ENCODE measurements at regions not wholly inside any gene's neighbourhood (a gene's known extent, or its start where the extent isn't known, plus 50 kb on each side); places are given as distances from the start of the nearest gene placed in this dataset.

- no peaks in the 10 kb centered on the region for H3K36me3 ChIP-seq (ENCODE audit: low read depth)
- no peak for TF ChIP-seq CTCF (IDR thresholded peaks at IDR 0.05; ENCODE audit: poor library complexity, severe bottlenecking)
- H3K4me1 ChIP-seq (ENCODE audit: insufficient read depth, poor library complexity, severe bottlenecking), result peaks cover 12% of the 10 kb centered on the region
- ATAC-seq (ENCODE audit: low read depth), result no peak
- no peak overlapping the region for H3K27ac ChIP-seq (ENCODE audit: poor library complexity, severe bottlenecking)
- no peak for DNase-seq (ENCODE audit: low spot score)
- no peaks in the 10 kb centered on the region for H3K27me3 ChIP-seq (ENCODE audit: insufficient read depth, poor library complexity, severe bottlenecking)
- no peak overlapping the region for H3K4me3 ChIP-seq (ENCODE audit: severe bottlenecking)
- no peaks in the 10 kb centered on the region for H3K9me3 ChIP-seq (ENCODE audit: severe bottlenecking)
Measured at GRCh38 chr9:90009447-90009846, 404.6 kb downstream of the GADD45G start.

GRCh38 chr9:90010793-90011192 lies 406.0 kb downstream of the GADD45G start:
- TF ChIP-seq CTCF (IDR thresholded peaks at IDR 0.05; ENCODE audit: poor library complexity, severe bottlenecking), result no peak
- ATAC-seq (ENCODE audit: low read depth) (no peak), DNase-seq (ENCODE audit: low spot score) (no peak)
- no peaks in the 10 kb centered on the region for H3K36me3 ChIP-seq (ENCODE audit: low read depth)
- H3K27me3 ChIP-seq (ENCODE audit: insufficient read depth, poor library complexity, severe bottlenecking), result no peaks in the 10 kb centered on the region
- no peaks in the 10 kb centered on the region for H3K9me3 ChIP-seq (ENCODE audit: severe bottlenecking)
- peaks cover 21% of the 10 kb centered on the region for H3K4me1 ChIP-seq (ENCODE audit: insufficient read depth, poor library complexity, severe bottlenecking)
- no peak overlapping the region for H3K4me3 ChIP-seq (ENCODE audit: severe bottlenecking)
- H3K27ac ChIP-seq (ENCODE audit: poor library complexity, severe bottlenecking), result no peak overlapping the region

GRCh38 chr9:90012949-90013348 lies 408.1 kb downstream of the GADD45G start:
- H3K4me3 ChIP-seq (ENCODE audit: severe bottlenecking), result no peak overlapping the region
- peaks cover 14% of the 10 kb centered on the region for H3K4me1 ChIP-seq (ENCODE audit: insufficient read depth, poor library complexity, severe bottlenecking)
- ATAC-seq (ENCODE audit: low read depth) (no peak), DNase-seq (ENCODE audit: low spot score) (no peak)
- H3K27me3 ChIP-seq (ENCODE audit: insufficient read depth, poor library complexity, severe bottlenecking), result no peaks in the 10 kb centered on the region
- no peaks in the 10 kb centered on the region for H3K36me3 ChIP-seq (ENCODE audit: low read depth)
- no peak overlapping the region for H3K27ac ChIP-seq (ENCODE audit: poor library complexity, severe bottlenecking)
- no peaks in the 10 kb centered on the region for H3K9me3 ChIP-seq (ENCODE audit: severe bottlenecking)
- no peak for TF ChIP-seq CTCF (IDR thresholded peaks at IDR 0.05; ENCODE audit: poor library complexity, severe bottlenecking)

- Histone ChIP-seq H3K36me3 (ENCODE audit: low read depth) (no peaks in the 10 kb centered on the region), H3K4me1 (ENCODE audit: insufficient read depth, poor library complexity, severe bottlenecking) (peaks cover 13% of the 10 kb centered on the region), H3K27me3 (ENCODE audit: insufficient read depth, poor library complexity, severe bottlenecking) (no peaks in the 10 kb centered on the region), H3K4me3 (ENCODE audit: severe bottlenecking) (no peak overlapping the region), H3K9me3 (ENCODE audit: severe bottlenecking) (no peaks in the 10 kb centered on the region), H3K27ac (ENCODE audit: poor library complexity, severe bottlenecking) (peak overlapping the region; percentile 52)
- DNase-seq (ENCODE audit: low spot score) (no peak), ATAC-seq (ENCODE audit: low read depth) (no peak)
- TF ChIP-seq CTCF (IDR thresholded peaks at IDR 0.05; ENCODE audit: poor library complexity, severe bottlenecking), result no peak
Measured at GRCh38 chr9:90013778-90014177, 409.0 kb downstream of the GADD45G start.

GRCh38 chr9:90014421-90014820 lies 409.6 kb downstream of the GADD45G start:
- H3K4me3 ChIP-seq (ENCODE audit: severe bottlenecking), result no peak overlapping the region
- H3K27ac ChIP-seq (ENCODE audit: poor library complexity, severe bottlenecking), result peak overlapping the region; percentile 52
- peak; percentile 99 for ATAC-seq (ENCODE audit: low read depth)
- peak; percentile 92 for DNase-seq (ENCODE audit: low spot score)
- H3K27me3 ChIP-seq (ENCODE audit: insufficient read depth, poor library complexity, severe bottlenecking), result no peaks in the 10 kb centered on the region
- no peak for TF ChIP-seq CTCF (IDR thresholded peaks at IDR 0.05; ENCODE audit: poor library complexity, severe bottlenecking)
- H3K4me1 ChIP-seq (ENCODE audit: insufficient read depth, poor library complexity, severe bottlenecking), result peaks cover 13% of the 10 kb centered on the region
- no peaks in the 10 kb centered on the region for H3K9me3 ChIP-seq (ENCODE audit: severe bottlenecking)
- H3K36me3 ChIP-seq (ENCODE audit: low read depth), result no peaks in the 10 kb centered on the region
